HG03103 (cell line): ENCODE measurements at regions not wholly inside any gene's neighbourhood (a gene's known extent, or its start where the extent isn't known, plus 50 kb on each side); places are given as distances from the start of the nearest gene placed in this dataset.

Experiments
- ATAC-seq: cut with Tn5 transposase; IDR thresholded peaks from one replicate; pipeline ENCODE4 v1.9.1; 2021; ENCODE audit warnings: low read depth; ENCODE audit not compliant: unreplicated experiment

GRCh38 chr5:31049936-31050704, 143.4 kb upstream of the CDH6 start:
- ATAC-seq = no peak

- no peak for ATAC-seq
These were observed 144.0 kb upstream of the CDH6 start for GRCh38 chr5:31049461-31049860.

GRCh38 chr5:31048282-31049270, 144.9 kb upstream of the CDH6 start:
- ATAC-seq = no peak

- no peak for ATAC-seq
These were observed 145.9 kb upstream of the CDH6 start for GRCh38 chr5:31047621-31048020.

GRCh38 chr5:31047007-31047406, 146.5 kb upstream of the CDH6 start:
- no peak for ATAC-seq

- no peak for ATAC-seq
These were observed 157.1 kb upstream of the CDH6 start for GRCh38 chr5:31036411-31036810.

- ATAC-seq = no peak
These were observed 160.2 kb upstream of the CDH6 start for GRCh38 chr5:31033295-31033694.

- ATAC-seq = no peak
These were observed 163.6 kb upstream of the CDH6 start for GRCh38 chr5:31029925-31030324.

GRCh38 chr5:31027721-31028120, 165.8 kb upstream of the CDH6 start:
- no peak for ATAC-seq

GRCh38 chr5:31023105-31023504, 170.4 kb upstream of the CDH6 start:
- ATAC-seq = no peak

GRCh38 chr5:31021181-31021624, 172.3 kb upstream of the CDH6 start:
- no peak for ATAC-seq

GRCh38 chr5:31008231-31008630, 185.3 kb upstream of the CDH6 start:
- ATAC-seq = no peak

GRCh38 chr5:31007672-31008071, 185.8 kb upstream of the CDH6 start:
- ATAC-seq = no peak

GRCh38 chr5:31000287-31000686, 193.2 kb upstream of the CDH6 start:
- ATAC-seq = no peak

- ATAC-seq = no peak
These were observed 195.8 kb upstream of the CDH6 start for GRCh38 chr5:30997681-30998080.

GRCh38 chr5:30994902-30995301, 198.6 kb upstream of the CDH6 start:
- ATAC-seq = no peak

- no peak for ATAC-seq
These were observed 199.3 kb upstream of the CDH6 start for GRCh38 chr5:30994176-30994575.

GRCh38 chr5:30991462-30991861, 202.0 kb upstream of the CDH6 start:
- no peak for ATAC-seq

- no peak for ATAC-seq
These were observed 211.9 kb upstream of the CDH6 start for GRCh38 chr5:30981576-30981975.

GRCh38 chr5:30968971-30969370, 224.5 kb upstream of the CDH6 start:
- ATAC-seq = no peak

- ATAC-seq = no peak
These were observed 233.4 kb upstream of the CDH6 start for GRCh38 chr5:30960036-30960435.

- no peak for ATAC-seq
These were observed 234.2 kb upstream of the CDH6 start for GRCh38 chr5:30959238-30959637.
